Adrenal gland (tissue), 5 donors: ENCODE measurements at regions not wholly inside any gene's neighbourhood (a gene's known extent, or its start where the extent isn't known, plus 50 kb on each side); places are given as distances from the start of the nearest gene placed in this dataset.

Source experiments
- CTCF ChIP-seq, 6 experiments: fragments of 450-650 bp in 4 of 6; fragments of 200-600 bp in 2 of 6; sonication (generic) in 1 of 6; IDR thresholded peaks; 1 replicate in 5 of 6; 2 replicates in 1 of 6; pipeline versions ENCODE4 v1.5.1 to v1.8.0; 2016 to 2021; ENCODE audit warnings: antibody characterized with exemption in 6 of 6, mild to moderate bottlenecking in 2 of 6, moderate library complexity in 1 of 6
- POLR2A ChIP-seq, 2 donors: fragments of 450-650 bp; IDR thresholded peaks; one replicate each; pipeline ENCODE4 v1.6.1; 2017; ENCODE audit warnings: antibody characterized with exemption in 2 of 2, mild to moderate bottlenecking in 2 of 2, moderate library complexity in 1 of 2
- donor health status: DM: no; HTN: no; CAD: no.

- TF ChIP-seq CTCF (IDR thresholded peaks at IDR 0.05) (no peak), POLR2A (IDR thresholded peaks at IDR 0.05) (no peak)
Measured at GRCh38 chr16:51821527-51821926, 670.5 kb upstream of the SALL1 start.
